ENCODE measurements at regions not wholly inside any gene's neighbourhood (a gene's known extent, or its start where the extent isn't known, plus 50 kb on each side); places are given as distances from the start of the nearest gene placed in this dataset.
A peak's percentile ranks its signal among the peaks of the same experiment; 100 is the strongest.

- DNase-seq: no peak
Observed at GRCh38 chr2:183214680-183215079, 90.4 kb downstream of the NUP35 start.

- no peak for DNase-seq
Observed at GRCh38 chr2:183215917-183216316, 91.7 kb downstream of the NUP35 start.

- DNase-seq: no peak
Observed at GRCh38 chr2:183219888-183220287, 95.6 kb downstream of the NUP35 start.

GRCh38 chr2:183222751-183223150, 98.5 kb downstream of the NUP35 start:
- DNase-seq: no peak

GRCh38 chr2:183224948-183225347, 100.7 kb downstream of the NUP35 start:
- no peak for DNase-seq

- peak; percentile 11 for DNase-seq
Observed at GRCh38 chr2:183227176-183227575, 102.9 kb downstream of the NUP35 start.

- no peak for DNase-seq
Observed at GRCh38 chr2:183229386-183229785, 105.1 kb downstream of the NUP35 start.

GRCh38 chr2:183232161-183232865, 108.1 kb downstream of the NUP35 start:
- no peak for DNase-seq

- peak; percentile 32 for DNase-seq
Observed at GRCh38 chr2:183242937-183243336, 118.7 kb downstream of the NUP35 start.

GRCh38 chr2:183243758-183244157, 119.5 kb downstream of the NUP35 start:
- no peak for DNase-seq

GRCh38 chr2:183244300-183244844, 120.1 kb downstream of the NUP35 start:
- DNase-seq: peak; percentile 20

GRCh38 chr2:183248866-183249567, 124.8 kb downstream of the NUP35 start:
- DNase-seq: peak; percentile 23

GRCh38 chr2:183250061-183250460, 125.8 kb downstream of the NUP35 start:
- DNase-seq: no peak

- DNase-seq: no peak
Observed at GRCh38 chr2:183250472-183250871, 126.2 kb downstream of the NUP35 start.

GRCh38 chr2:183253441-183254130, 129.3 kb downstream of the NUP35 start:
- no peak for DNase-seq

GRCh38 chr2:183255411-183255810, 131.2 kb downstream of the NUP35 start:
- DNase-seq: no peak

- no peak for DNase-seq
Observed at GRCh38 chr2:183259921-183260320, 135.7 kb downstream of the NUP35 start.

- no peak for DNase-seq
Observed at GRCh38 chr2:183260527-183260926, 136.3 kb downstream of the NUP35 start.

GRCh38 chr2:183264890-183265535, 140.8 kb downstream of the NUP35 start:
- no peak for DNase-seq

- DNase-seq: no peak
Observed at GRCh38 chr2:183267148-183267827, 143.0 kb downstream of the NUP35 start.

- DNase-seq: no peak
Observed at GRCh38 chr2:183269956-183270355, 145.7 kb downstream of the NUP35 start.

GRCh38 chr2:183283209-183283608, 159.0 kb downstream of the NUP35 start:
- no peak for DNase-seq
